Activated CD4-positive, CD25-positive, alpha-beta regulatory T cell treated with anti-CD3 and anti-CD28 coated beads, Interleukin-2, amount 50 U/mL, for 72 hours (primary cell): ENCODE measurements at regions not wholly inside any gene's neighbourhood (a gene's known extent, or its start where the extent isn't known, plus 50 kb on each side); places are given as distances from the start of the nearest gene placed in this dataset.
"Not testable (repeated sequence)": the region's sequence is repeated elsewhere in the genome, so short reads cannot be mapped to it uniquely, and the experiment has no call there.

Source experiments
- DNase-seq: peaks from one replicate; pipeline ENCODE4 v3.0.0; 2021

- peak; percentile 29 for DNase-seq
These were observed 174.4 kb downstream of the TMEM121 start for GRCh38 chr14:105700622-105701288.

GRCh38 chr14:105701456-105702274 lies 175.3 kb downstream of the TMEM121 start:
- DNase-seq = no peak

GRCh38 chr14:105702275-105702817 lies 176.0 kb downstream of the TMEM121 start:
- DNase-seq = no peak

GRCh38 chr14:105703044-105703665 lies 176.8 kb downstream of the TMEM121 start:
- not testable (repeated sequence) for DNase-seq

GRCh38 chr14:105704091-105704490 lies 177.7 kb downstream of the TMEM121 start:
- not testable (repeated sequence) for DNase-seq

- DNase-seq = not testable (repeated sequence)
These were observed 178.1 kb downstream of the TMEM121 start for GRCh38 chr14:105704492-105704891.

GRCh38 chr14:105705512-105705861 lies 179.1 kb downstream of the TMEM121 start:
- not testable (repeated sequence) for DNase-seq

- not testable (repeated sequence) for DNase-seq
These were observed 179.7 kb downstream of the TMEM121 start for GRCh38 chr14:105705862-105706700.

GRCh38 chr14:105706701-105707019 lies 180.3 kb downstream of the TMEM121 start:
- not testable (repeated sequence) for DNase-seq

- DNase-seq = not testable (repeated sequence)
These were observed 180.7 kb downstream of the TMEM121 start for GRCh38 chr14:105707099-105707498.

GRCh38 chr14:105707723-105708151 lies 181.4 kb downstream of the TMEM121 start:
- not testable (repeated sequence) for DNase-seq

- not testable (repeated sequence) for DNase-seq
These were observed 182.1 kb downstream of the TMEM121 start for GRCh38 chr14:105708251-105709134.

- DNase-seq = no peak
These were observed 183.1 kb downstream of the TMEM121 start for GRCh38 chr14:105709281-105710118.

GRCh38 chr14:105710119-105711043 lies 184.0 kb downstream of the TMEM121 start:
- no peak for DNase-seq

GRCh38 chr14:105711044-105711620 lies 184.7 kb downstream of the TMEM121 start:
- DNase-seq = no peak

- no peak for DNase-seq
These were observed 185.6 kb downstream of the TMEM121 start for GRCh38 chr14:105711841-105712460.

GRCh38 chr14:105712670-105713069 lies 186.3 kb downstream of the TMEM121 start:
- DNase-seq = not testable (repeated sequence)

GRCh38 chr14:105713160-105713559 lies 186.8 kb downstream of the TMEM121 start:
- DNase-seq = not testable (repeated sequence)
